ENCODE measurements at regions not wholly inside any gene's neighbourhood (a gene's known extent, or its start where the extent isn't known, plus 50 kb on each side); places are given as distances from the start of the nearest gene placed in this dataset.
"Not testable (repeated sequence)": the region's sequence is repeated elsewhere in the genome, so short reads cannot be mapped to it uniquely, and the experiment has no call there.

- no peak for DNase-seq
These were observed 217.1 kb downstream of the CXCL12 start for GRCh38 chr10:44167752-44168151.

DNA sequence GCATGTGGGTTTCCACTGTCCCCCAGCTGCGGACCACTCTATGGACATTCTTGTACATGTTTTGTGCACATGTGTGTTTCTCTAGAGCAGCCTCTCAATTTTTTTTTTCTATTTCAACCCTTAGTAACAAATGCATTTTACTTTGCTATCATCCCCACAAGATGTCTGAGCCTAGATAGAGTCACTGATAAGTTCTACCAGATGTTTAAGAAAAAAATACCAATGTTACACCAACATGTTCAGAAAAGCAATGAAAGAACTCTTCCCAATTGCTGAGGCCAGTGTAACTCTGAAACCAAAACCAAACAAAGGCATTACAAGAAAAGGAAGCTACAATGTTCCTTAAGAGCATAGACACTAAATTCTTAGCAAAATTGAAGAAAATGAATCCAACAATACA is 218.5 kb downstream of the CXCL12 start:
- DNase-seq = no peak

DNA sequence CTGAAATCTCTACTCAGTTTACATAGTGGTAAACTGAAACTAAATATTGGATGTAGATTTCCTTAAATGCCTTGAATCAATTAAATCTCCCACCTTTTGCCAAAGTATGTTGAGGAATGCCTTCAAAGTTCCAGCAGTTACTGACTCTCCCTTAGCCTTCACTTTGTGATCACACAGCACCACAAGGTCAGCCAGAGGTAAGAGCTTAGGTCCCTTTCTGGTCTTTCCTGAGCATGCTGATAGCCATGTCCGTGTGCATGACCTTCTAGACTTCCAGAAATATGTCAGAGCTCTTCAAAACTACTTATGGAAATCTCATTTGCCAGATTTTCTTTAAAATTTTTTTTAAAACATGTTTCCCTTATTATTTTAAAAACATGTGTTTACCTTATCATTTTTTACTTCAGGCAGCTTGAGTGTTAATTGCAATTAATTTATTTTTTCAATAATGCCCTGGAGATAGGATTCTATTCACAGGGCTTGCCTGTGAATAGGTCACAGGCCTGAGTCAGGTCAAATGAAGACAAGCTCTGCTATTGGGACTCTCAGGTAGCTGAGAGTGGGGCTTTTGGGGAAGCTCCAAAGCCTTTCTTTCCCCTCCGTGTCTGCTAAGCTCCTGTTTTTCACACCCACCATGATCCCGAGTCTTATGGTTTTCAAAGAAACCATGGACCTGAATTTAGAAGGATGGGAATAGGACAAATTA is 220.5 kb downstream of the CXCL12 start:
- no peak for DNase-seq

GRCh38 chr10:44161184-44161583 is 223.7 kb downstream of the CXCL12 start:
- no peak for DNase-seq

- no peak for DNase-seq
These were observed 227.3 kb downstream of the CXCL12 start for GRCh38 chr10:44157574-44157973.

DNA sequence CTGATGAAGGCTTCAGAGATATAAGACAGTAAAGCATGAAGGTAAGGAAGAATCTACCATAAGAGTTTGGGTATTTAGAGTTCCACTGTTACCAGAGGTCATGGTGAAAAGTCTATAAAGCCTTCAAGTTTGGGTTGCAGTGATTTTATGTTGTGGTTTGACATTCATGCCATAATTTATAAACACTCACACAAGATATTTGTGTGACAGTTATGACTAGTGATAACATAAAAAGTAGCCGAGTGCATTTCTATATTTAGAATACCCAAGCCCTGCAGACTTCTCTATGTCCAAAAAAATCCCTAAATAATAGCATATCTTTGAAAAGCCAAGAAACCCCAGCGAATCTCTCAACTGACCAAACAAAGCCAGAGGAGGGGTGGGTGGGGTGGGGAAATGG is 229.9 kb downstream of the CXCL12 start:
- no peak for DNase-seq

- no peak for DNase-seq
These were observed 230.8 kb downstream of the CXCL12 start for GRCh38 chr10:44153918-44154670.

DNA sequence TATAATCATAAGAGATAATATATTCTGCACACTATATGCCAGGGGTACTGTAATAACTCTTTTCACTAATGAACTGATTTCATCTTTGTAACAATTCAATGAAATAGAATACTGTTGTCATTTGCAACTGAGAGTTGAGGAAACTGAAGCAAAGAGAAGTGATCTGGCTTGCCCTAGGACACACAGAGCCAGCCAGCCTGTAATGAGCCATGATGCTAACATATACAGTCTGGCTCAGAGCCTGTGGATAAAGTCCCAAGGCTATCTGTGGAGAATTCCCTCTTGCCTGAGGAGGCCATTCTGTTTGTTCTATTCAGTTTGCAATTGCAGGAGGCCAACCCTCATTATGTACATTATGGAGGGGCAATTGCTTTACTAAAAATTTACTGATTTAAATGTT is 241.3 kb downstream of the CXCL12 start:
- DNase-seq = no peak

DNA sequence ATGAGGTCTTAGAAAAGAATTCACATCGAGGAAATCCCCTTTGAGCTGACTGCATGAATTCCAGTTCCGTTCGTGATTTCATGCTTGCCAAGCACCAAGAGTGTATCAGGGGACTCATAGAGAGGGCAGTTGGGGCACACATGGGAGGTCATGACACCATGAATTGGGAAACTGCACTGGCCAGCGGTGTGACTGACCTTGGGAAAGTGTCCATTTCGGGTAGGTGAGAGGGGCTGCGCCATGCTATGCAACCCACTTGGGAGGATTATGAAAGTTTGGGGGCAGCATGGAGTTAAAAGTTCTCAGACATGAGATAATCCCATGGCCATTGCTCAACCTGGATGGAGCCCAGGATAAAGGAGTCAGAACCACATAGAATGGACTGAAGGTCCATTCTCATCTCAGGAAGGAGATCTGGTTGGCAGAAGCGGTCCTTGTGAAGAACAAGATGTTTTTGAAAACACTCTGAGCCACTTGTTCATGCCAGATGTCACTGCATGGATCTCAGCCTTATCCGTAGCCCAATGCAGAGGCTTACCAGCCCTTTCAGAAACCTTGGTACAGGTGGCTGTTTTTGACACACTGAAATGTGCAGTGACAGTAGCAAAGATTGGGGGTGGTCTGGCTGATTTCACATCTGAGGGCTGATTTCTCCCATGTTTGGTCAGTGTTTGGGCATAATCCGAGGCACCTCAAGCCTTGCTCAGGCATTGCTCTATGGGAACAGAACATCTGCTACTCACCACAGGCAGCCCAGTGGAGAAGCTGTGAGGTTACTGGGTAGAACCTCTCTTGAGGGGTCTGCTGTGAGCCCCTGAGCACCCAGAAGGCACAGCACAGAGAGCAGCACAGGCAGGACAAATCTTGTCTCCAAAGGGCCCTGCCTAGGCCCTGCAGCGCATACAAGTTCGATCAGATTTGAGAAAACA is 252.3 kb downstream of the CXCL12 start:
- no peak for DNase-seq

- peak in 1 of 3 donors; percentile 3 for DNase-seq
These were observed 258.6 kb downstream of the CXCL12 start for GRCh38 chr10:44126291-44126717.

DNA sequence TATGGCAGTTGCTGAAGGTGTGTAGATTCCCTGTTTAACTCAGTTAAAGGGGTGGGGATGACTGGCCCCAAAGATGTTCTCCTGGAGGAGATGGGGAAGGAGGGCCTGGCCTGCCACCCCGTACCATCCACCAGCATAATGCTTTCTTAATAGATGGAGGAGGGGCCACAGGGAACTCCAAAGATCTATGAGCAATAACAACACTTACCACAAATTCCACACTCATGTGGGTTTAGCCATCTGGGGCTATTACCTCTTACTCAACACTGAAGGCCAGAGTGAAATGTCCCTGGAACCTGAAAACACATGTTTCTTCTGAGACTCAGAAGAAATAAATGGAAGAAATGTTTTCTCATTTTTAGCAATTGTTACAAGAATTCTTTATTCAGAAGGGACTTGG is 259.0 kb downstream of the CXCL12 start:
- DNase-seq = no peak

- no peak for DNase-seq
These were observed 266.4 kb downstream of the CXCL12 start for GRCh38 chr10:44118500-44118899.

GRCh38 chr10:44116474-44116873 is 268.4 kb downstream of the CXCL12 start:
- no peak for DNase-seq

GRCh38 chr10:44115516-44115915 is 269.4 kb downstream of the CXCL12 start:
- DNase-seq = no peak

GRCh38 chr10:44114441-44114840 is 270.5 kb downstream of the CXCL12 start:
- no peak for DNase-seq

- DNase-seq = not testable (repeated sequence)
These were observed 272.6 kb downstream of the CXCL12 start for GRCh38 chr10:44112280-44112679.

DNA sequence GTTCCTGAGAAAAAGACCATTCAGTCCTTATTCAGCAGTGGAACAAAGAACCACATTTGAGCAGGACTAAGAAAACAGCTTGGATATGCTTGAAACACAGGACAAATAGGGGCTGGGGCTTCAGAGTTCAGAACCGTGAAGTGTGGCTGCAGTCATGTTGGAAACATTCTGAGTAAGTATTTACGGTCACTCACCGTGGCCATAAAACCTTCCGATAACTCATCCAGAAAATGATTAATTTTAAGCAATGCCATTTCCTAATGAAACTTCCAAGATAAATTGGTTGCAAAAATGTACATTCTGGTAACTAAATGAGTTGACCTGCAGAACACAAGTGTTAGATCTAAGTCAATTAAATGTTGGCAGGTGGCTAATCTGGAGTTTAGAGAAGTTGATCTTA is 279.2 kb downstream of the CXCL12 start:
- no peak for DNase-seq

DNA sequence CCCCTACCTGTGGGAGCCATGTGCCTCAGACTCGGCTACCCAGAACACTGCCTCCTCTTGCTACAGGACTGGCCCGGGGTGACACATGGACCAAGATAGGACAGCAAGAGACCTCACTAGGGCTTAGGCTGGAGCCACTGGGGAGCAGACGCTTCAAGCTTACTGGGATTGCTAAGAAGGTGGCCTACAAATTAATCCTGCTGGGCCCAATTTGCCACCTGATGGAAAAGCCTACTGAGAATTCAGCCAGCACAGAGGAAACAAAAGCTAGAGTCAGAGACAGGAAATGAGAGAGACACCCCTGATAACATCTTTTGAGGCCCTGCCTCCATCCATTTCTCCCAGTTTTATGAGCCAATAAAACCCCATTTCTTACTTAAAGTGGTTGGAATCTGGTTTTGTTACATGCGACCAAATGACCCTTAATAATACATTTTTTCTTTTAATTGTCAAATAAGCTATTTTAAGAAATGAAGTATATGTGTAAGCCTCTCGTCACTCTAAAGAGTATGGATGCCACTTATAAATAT is 282.1 kb downstream of the CXCL12 start:
- DNase-seq = no peak

DNA sequence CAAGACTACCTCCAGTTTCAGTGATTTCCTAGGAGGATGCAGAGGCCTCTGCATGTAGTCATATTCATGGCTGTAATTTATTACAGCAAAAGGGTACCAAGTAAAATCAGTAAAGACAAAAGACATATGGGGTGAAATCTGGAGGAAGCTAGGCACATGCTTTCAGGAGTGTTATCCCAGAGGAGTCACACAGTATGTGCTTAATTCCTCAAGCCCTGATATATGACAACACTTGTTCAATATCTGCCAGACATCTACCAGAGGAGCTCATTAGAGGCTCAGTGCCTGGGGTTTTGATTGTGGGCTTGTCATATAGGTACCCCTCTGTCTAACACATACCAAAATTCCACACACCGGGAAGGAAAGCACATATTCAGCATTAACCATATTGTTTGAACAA is 283.8 kb downstream of the CXCL12 start:
- no peak for DNase-seq

DNA sequence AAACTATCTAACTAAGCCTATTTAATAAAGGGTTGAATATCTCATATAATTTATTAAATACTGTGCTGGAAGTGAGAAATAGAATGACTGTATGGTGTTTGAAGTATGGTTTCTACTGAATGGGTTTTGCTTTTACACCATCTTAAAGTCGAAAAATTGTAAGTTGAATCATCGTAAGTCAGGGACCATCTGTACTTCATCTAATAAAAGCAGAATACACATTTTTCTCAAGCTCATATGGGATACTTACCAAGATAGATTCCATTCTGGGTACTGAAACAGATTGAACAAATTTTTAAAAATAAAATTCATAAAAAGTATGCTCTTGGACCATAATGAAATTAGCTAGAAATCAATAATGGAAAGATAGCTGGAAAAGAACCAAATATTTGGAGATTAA is 285.4 kb downstream of the CXCL12 start:
- no peak for DNase-seq

DNA sequence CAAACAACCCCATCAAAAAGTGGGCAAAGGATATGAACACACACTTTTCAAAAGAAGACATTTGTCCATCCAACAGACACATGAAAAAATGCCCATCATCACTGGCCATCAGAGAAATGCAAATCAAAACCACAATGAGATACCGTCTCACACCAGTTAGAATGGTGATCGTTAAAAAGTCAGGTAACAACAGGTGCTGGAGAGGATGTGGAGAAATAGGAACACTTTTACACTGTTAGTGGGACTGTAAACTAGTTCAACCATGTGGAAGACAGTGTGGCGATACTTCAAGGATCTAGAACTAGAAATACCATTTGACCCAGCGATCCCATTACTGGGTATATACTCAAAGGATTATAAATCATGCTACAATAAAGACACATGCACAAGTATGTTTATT is 288.7 kb downstream of the CXCL12 start:
- not testable (repeated sequence) for DNase-seq

DNA sequence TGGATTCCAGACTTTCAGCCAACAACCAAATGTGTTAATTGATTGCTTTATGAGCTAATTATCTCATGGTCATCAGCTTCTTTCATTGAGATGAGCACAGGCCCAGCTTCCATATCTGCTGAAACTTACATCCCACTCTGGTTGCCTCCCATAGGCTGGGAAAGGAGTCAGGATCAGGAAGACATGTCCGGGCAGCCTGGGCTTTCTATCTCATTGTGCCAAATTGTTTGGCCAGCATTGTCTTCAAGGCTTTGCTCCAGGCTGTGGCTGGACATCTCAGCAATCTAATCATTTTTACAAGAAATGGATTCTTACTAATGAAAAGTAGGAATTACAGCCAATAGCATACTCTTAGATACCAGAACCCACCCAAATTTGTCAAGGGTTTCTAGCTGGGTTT is 295.2 kb downstream of the CXCL12 start:
- no peak for DNase-seq

DNA sequence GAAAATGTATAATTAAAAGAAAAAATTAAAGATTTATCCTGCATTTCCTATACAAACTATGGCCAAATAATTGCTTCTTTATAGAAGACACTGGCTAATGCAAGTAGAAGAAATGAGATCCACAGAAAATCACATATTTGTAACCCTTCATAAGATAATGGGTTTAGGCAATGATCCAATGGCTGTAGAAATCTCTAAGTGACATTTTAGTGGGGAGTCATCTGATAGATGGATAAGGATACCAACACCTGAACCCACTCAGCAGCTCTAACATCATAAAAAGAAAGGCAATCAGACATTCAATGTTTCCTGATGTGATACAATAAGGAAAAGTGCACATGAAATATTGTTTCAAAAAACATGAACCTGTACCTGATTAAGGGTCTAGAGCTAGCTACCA is 297.5 kb downstream of the CXCL12 start:
- DNase-seq = no peak
